Limb (tissue), 2 donors: ENCODE measurements at regions not wholly inside any gene's neighbourhood (a gene's known extent, or its start where the extent isn't known, plus 50 kb on each side); places are given as distances from the start of the nearest gene placed in this dataset.

ENCODE experiments used
- DNase-seq, 2 donors: peaks; one replicate each; pipeline ENCODE4 v3.0.0-alpha.2; 2016; ENCODE audit errors: extremely low spot score in 2 of 2

DNA sequence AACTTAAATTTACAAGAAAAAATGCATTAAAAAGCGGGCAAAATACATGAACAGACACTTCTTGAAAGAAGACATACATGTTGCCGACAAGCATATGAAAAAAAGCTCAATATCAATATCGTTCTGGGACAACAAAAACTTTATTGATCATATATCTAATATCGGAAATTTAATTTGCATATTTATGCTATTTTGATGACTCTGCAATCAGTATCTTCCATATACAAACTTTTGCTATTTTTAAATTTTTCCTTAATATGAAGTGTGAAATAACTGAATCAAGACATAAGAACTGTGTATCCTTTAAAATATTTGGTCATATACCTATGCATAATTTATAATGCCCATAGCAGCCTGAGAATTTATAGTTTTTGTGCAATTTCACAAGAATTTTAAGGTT, 224.6 kb downstream of the ALX1 start:
- DNase-seq, result no peak

DNA sequence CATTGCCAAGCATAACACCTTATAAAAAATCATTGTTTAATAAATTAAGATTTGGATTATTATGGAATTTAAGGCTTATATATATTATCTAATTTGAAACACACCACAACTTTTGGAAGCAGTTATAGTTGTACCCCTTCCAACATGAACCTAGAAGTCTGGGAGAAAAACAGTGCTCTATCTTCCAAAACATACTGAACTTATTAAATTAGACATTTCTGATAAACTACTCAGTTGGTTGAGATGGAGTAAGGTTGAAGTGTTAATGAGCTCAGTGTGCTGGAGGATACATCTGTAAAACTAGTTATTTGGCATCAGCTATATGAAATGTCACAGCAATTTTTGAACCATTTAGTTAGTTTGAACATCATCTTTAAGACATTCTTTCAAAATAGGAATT, 227.4 kb downstream of the ALX1 start:
- DNase-seq, result no peak

GRCh38 chr12:85509081-85509856, 229.2 kb downstream of the ALX1 start:
- DNase-seq, result no peak

DNA sequence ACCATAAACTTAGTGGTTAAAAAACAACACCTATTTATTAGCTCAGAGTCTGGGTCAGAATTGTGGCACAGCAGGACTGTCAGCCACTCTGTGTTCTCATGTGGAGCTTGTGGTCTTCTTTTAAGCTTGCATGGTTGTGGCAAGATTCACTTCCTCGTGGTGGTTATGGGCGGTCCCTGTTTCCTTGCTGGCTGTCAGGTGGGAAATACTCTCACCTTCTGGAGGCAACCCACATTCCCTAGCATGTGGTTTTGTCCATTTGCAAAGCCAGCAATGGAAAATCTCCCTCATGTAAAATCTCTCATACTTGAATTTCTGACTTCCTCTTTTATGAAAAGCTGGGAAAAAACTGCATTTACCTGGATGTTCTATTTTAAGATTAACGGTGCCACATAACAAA, 229.8 kb downstream of the ALX1 start:
- DNase-seq, result no peak

DNA sequence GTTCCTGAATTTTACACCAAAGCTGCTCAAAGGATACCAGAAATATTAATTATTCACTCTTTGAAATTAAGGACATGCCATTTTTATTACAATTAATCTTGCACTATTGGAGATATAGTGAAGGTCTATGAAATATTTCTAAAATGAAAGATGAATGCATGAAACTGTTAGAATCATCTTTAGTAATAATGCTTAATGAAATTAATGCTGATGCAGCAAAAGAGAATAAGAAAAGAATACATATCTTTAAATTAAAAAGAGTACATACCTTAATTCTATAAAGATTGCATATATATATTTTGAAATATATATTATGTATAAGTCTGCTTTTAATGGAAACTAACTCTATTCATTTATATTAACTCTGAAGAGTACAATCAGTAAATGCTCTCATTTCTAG, 236.0 kb downstream of the ALX1 start:
- DNase-seq, result no peak

DNA sequence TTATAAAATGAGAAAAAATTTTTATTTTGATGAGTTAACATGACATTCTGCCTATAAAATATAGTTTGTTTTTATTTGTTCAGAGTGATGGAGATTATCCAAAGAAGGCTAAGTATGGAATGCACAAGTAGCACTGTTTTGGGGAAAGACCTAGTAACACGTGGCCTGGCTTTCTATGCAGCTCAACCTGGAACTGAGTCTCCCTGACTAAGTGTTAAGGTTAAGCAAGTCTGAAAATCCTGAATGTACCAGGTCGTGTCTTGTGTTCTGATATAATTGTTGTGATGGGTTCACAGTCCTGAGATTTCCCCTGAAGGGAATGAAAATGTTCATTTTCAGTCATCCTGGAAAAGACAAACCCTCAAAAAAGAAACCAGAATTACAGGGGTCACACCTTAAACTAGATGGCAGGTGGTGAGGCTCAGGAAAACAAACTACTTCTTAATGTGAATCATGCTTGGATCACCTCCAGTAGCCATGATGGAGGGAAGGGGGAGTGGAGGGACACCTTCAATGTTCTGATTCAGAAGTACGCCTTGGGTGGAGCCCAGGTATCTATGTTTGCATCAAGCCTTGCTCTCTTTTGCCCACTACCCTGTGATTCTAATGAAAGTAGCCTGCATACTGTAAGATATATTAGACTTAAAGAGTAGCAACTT, 236.8 kb downstream of the ALX1 start:
- DNase-seq, result no peak

- no peak for DNase-seq
These were observed 239.1 kb downstream of the ALX1 start for GRCh38 chr12:85519163-85519562.

DNA sequence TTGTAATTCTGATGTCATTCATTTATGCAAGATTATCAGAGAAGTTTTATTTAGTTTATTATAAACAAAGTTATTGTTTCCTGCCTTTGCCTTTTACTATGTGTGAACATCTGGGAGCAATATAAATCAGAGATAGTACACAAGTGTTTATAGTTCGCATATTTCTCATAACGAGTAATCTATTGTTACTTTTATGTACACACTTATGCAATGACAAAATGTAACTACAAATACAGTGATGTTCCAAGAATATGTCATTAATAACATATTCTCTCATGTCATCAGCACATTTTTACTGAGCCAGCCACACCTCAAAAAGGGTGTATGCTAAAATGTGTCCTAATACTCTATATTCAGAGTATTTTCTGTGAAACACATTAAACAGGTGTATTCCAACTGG, 243.2 kb downstream of the ALX1 start:
- DNase-seq, result no peak

DNA sequence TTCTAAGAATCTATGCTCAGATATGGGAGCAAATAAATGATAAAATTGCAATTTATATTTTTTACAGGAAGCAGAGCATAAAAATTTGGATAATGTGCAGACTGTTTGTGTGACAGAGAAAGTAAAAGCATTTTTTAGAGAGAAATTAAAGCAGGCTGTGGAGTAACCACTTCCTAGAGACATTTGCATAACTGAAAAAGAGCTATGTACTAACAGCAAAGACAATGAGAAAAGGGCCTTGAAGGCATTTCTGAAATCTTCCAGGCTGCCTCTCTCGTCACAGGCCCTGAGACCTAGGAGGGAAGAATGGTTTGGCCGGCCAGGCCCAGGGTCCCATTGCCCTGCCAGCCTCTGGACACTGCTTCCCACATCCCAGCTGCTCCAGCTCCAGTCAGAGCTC, 247.2 kb downstream of the ALX1 start:
- DNase-seq, result no peak

DNA sequence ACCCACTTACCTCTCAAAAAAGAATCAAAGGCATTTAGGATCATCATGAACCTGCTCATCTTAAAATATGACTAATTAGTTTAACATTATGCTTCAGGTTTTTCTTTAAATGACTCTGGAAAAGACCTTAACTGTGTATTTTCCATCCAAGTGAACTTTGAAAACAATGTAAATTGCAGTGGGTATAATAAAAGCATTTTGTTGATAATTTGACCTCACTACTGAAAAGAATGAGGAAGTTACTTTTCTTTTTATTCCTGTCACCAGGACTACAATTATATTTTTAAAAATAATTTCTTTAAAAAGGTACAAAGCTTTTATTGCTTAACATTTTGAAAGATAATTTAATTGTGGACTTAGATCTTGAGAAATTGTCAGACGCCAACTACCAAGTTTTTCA, 249.9 kb downstream of the ALX1 start:
- no peak for DNase-seq

GRCh38 chr12:85530456-85530855, 250.4 kb downstream of the ALX1 start:
- DNase-seq, result no peak

DNA sequence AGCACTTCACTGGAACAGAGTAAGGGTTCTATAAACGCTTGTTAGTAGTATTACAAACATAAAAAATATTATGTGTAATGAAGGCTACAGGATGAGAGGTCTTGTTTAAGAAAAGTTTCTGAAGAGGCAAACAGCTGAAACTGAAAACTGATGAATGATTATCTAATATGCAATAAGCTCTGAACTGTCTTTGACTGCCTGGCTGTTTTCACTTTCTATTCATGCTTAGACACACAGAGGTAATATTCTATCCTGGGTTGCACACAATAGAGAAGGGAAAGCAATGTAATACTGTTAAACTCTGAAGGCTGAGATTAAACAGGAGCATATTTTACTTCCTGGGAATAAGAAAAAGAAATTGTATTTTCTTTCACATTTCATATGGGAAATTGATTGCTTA, 251.3 kb downstream of the ALX1 start:
- DNase-seq, result no peak

DNA sequence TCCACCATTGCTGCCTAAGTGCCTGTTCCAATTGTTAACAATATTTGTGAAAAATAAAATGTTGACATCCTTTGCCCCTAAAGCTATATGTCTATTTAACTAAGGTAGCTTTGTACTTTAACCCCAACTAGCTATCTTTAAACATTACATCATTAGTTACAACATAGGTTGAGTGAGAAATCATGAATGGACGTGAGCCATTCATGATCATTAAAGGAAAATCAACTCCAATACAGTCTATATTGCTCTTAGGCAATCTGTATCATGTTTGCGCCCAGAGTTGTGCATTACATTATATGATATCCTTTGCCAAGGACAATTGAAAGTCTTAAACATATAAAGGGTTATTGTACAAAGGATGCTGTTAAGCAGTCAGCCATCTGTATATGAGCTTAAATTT, 269.6 kb downstream of the ALX1 start:
- DNase-seq, result no peak

DNA sequence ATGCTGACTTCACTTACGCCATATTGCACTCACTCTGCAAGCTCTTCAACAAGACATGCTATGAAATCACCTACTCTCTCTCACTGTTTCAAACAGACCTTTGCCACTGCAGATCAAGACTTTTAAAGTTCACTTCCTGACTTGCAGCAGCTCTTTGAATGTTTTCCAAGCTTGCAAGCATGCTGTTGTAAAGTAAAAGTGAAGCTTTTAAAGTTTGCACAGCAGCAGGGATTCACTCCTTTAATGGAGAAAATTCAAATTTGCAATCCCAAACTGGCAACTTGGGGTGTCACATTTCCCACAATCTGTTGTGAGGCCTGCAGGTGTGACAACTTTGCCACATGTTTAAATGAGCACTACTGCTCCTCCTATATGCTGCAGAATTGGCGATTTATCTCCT, 270.9 kb downstream of the ALX1 start:
- no peak for DNase-seq

DNA sequence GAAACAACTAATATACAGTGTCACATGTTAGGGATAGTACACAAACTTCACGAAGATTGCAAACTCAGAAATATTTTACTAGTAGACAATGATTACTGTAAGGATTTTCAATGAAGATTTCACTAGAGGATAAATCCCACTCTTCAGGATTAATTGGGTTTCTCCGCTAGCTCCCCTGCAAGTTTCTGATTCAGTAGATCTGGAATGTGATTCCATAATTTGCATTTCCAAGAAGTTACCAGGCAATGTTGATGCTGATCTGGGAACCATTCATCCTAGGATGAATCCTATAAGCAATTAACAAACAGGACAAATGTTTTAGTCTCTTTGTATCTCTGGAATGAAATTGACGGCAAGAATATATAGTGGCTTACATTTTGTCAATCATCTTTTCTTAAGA, 272.4 kb downstream of the ALX1 start:
- DNase-seq, result no peak

DNA sequence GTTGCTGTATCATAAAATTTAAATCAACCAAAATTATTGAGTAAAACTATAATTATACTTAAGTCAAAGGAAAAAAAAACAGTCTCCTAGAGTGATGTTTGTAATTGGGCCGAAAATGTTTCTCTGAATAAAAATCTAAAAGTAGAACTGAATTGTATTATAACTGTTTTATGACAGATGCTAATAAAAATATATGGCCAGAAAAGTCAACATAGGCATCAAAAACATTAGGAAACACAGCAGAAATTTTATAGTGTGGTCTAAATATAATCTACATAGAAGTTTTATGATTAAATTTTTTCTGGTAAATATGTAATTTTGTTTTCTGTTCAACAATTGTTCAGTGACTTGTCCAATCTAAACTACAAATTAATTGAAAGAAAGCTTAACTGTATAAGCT, 277.8 kb downstream of the ALX1 start:
- no peak for DNase-seq

- DNase-seq, result no peak
These were observed 277.5 kb downstream of the RASSF9 start for GRCh38 chr12:85558684-85559083.

DNA sequence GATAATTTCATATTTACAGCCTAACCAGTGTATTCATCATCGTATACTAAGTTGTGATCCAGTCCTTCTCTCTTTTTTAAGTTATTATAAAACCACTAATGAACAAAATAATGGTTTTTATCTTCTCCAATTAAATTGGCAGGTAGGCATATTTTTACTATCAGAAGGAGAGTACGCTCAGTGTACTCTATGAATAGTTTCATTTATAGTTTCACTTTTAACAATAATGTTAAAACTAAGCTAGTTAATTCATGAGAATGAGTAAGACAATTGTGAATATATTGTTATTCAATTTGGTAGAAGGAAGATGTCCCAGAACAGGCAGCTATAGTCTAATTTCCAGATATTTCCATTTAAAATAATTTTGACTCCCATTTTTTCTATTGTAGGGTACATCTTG, 277.1 kb downstream of the RASSF9 start:
- no peak for DNase-seq

DNA sequence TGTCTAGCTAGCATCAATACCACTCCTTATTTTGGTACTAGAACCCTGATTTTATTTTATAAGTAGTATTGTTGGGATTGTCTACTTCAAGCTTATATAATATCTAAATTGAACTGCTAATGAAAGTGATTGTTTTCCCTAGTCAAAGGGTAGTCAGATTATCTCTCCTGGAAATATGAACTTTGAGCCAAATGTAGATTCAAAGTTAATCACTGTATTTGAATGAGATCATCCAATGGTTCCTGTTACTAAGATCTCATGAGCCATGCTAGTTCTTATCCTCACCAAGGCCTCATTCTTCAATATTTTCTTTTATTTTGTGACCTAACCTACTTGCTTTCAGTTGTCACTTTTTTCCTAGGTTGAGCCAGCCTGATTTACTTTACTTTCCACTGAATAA, 276.7 kb downstream of the RASSF9 start:
- no peak for DNase-seq

DNA sequence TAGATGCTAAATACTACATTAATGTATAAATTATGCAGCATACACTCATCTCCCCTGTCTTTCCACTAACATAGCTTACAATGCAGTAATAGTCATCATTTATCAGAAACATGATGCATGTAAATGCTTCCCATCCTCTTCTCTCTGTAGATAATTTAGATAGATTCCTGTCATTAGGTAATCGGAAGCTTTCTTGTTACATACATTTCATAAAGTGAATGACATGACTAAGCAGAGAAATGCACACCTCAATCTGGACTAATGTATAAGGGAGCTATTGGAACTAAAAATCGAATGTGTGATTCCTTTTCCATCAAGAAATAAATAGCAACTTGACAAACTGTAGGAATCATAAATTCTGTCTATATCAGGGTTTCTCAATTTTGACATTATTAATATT, 273.4 kb downstream of the RASSF9 start:
- DNase-seq, result no peak

- DNase-seq, result no peak
These were observed 271.4 kb downstream of the RASSF9 start for GRCh38 chr12:85564786-85565185.

DNA sequence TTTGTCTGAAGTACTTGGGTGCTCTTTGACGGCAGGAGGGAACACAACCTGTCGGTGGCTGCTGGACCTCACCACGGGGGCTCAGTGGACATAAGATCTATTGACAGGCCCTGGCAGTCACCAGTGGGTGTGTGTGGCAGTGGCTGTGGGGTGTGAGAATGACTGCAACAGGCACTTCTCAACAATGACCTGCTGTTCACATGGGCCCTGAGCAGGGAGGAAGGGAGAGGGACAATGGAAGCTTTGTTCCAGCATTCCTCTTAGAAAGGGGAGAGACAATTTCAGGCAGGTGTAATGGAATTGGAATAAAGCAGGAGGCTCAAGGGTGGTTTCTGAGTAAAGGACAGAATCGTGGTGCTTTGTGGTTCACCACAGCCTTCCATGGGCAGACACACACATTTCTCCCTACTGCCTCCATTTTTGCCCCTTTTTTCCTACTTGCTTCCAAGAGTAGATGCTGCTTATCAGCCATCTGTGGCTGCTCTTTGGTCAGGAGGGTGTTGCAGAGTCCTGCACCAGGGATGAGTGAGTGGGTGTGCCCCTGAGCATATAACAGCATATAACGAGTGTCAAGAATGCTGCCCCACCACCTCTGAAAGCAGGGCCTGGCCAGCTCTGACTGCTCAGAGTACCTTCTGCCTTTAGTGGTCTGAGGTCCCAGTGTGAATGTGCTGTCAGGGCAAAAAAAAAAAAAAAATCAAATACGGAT, 267.7 kb downstream of the RASSF9 start:
- no peak for DNase-seq

GRCh38 chr12:85569261-85569660, 266.9 kb downstream of the RASSF9 start:
- no peak for DNase-seq
